IMR-90 (cell line): ENCODE measurements at regions not wholly inside any gene's neighbourhood (a gene's known extent, or its start where the extent isn't known, plus 50 kb on each side); places are given as distances from the start of the nearest gene placed in this dataset.

Source experiments
- ATAC-seq: fragments of 200-7000 bp; cut with Tn5 transposase; 2 replicates; pipeline ENCODE4 v1.9.1; 2020; ENCODE audit warnings: low read depth, mild to moderate bottlenecking, moderate library complexity
- BruUV-seq: library from RNA; stranded (reverse); fragments of 400-500 nt; replicated peaks from 2 replicates; lab custom pipeline; 2021; lab: Mats Ljungman, UMichigan
- CTCF ChIA-PET: fragments of 300-600 bp; formaldehyde crosslinking; extraction: SDS; loops from one replicate; lab custom pipeline; 2021; ENCODE audit warnings: antibody characterized with exemption; lab: Yijun Ruan, JAX
- POLR2A ChIA-PET: fragments of 300-600 bp; sonication (Branson Sonifier 250); formaldehyde crosslinking; loops from one replicate; lab custom pipeline; 2022; ENCODE audit warnings: antibody characterized with exemption; ENCODE audit not compliant: unreplicated experiment; lab: Charles Lee
- DNase-seq: peaks from one replicate; pipeline ENCODE4 v3.0.0; 2013
- H2AFZ ChIP-seq: replicated peaks from 2 replicates; pipeline ENCODE3; 2013; ENCODE audit warnings: low read length, mild to moderate bottlenecking; ENCODE audit not compliant: poor library complexity
- H2AK5ac ChIP-seq: 2 replicates; pipeline ENCODE4 v1.6.1; 2013; ENCODE audit warnings: low read depth, low read length, inconsistent platforms
- H2AK9ac ChIP-seq: replicated peaks from 2 replicates; pipeline ENCODE3; 2013; ENCODE audit warnings: mild to moderate bottlenecking, low read depth, low read length, moderate library complexity; ENCODE audit not compliant: poor library complexity
- H2BK120ac ChIP-seq: 2 replicates; pipeline ENCODE4 v1.6.1; 2013; ENCODE audit warnings: low read depth, low read length, inconsistent platforms
- H2BK15ac ChIP-seq: 3 replicates; pipeline ENCODE4 v1.6.1; 2013; ENCODE audit warnings: low read depth, low read length, inconsistent platforms
- H2BK20ac ChIP-seq: 2 replicates; pipeline ENCODE4 v1.6.1; 2013; ENCODE audit warnings: low read depth, mild to moderate bottlenecking, inconsistent platforms, low read length, moderate library complexity
- H2BK5ac ChIP-seq: 2 replicates; pipeline ENCODE4 v1.6.1; 2013; ENCODE audit warnings: mild to moderate bottlenecking, low read depth, low read length, inconsistent platforms; ENCODE audit not compliant: poor library complexity, severe bottlenecking
- H3K14ac ChIP-seq: replicated peaks from 2 replicates; pipeline ENCODE4 v1.6.1; 2013; ENCODE audit warnings: low read depth, low read length, inconsistent platforms
- H3K18ac ChIP-seq: 2 replicates; pipeline ENCODE4 v1.6.1; 2013; ENCODE audit warnings: low read depth, low read length, control low read depth
- H3K23ac ChIP-seq: 2 replicates; pipeline ENCODE4 v1.6.1; 2013; ENCODE audit warnings: low read depth, low read length, inconsistent platforms
- H3K27ac ChIP-seq: 2 replicates; pipeline ENCODE4 v1.5.1; 2013; ENCODE audit warnings: mild to moderate bottlenecking, control low read depth, low read length; ENCODE audit not compliant: insufficient read depth
- H3K27me3 ChIP-seq: 2 replicates; pipeline ENCODE4 v1.6.1; 2013; ENCODE audit warnings: low read length; ENCODE audit not compliant: control insufficient read depth, insufficient read depth
- H3K36me3 ChIP-seq: 2 replicates; pipeline ENCODE4 v1.6.1; 2013; ENCODE audit warnings: low read length, mixed read lengths; ENCODE audit not compliant: control insufficient read depth, insufficient read depth
- H3K4ac ChIP-seq: 2 replicates; pipeline ENCODE4 v1.6.1; 2013; ENCODE audit warnings: low read depth, low read length, inconsistent platforms
- H3K4me1 ChIP-seq: 2 replicates; pipeline ENCODE4 v1.6.1; 2013; ENCODE audit warnings: low read length, mixed read lengths; ENCODE audit not compliant: control insufficient read depth, insufficient read depth
- H3K4me2 ChIP-seq: 2 replicates; pipeline ENCODE4 v1.6.1; 2013; ENCODE audit warnings: low read depth, mild to moderate bottlenecking, control low read depth, low read length, moderate library complexity
- H3K4me3 ChIP-seq: 2 replicates; pipeline ENCODE4 v1.5.1; 2013; ENCODE audit warnings: low read depth, mild to moderate bottlenecking, control low read depth, low read length, moderate library complexity; ENCODE audit not compliant: insufficient read depth
- H3K56ac ChIP-seq: 2 replicates; pipeline ENCODE4 v1.6.1; 2013; ENCODE audit warnings: low read length, inconsistent platforms; ENCODE audit not compliant: insufficient read depth; ENCODE audit errors: extremely low read depth
- H3K79me1 ChIP-seq, 2 experiments: 2 replicates each; pipeline ENCODE4 v1.6.1; 2013; ENCODE audit warnings: low read length in 2 of 2, inconsistent platforms in 1 of 2, low read depth in 1 of 2
- H3K9ac ChIP-seq: 2 replicates; pipeline ENCODE4 v1.6.1; 2013; ENCODE audit warnings: low read depth, low read length, control low read depth
- H3K9me1 ChIP-seq: 2 replicates; pipeline ENCODE4 v1.6.1; 2013; ENCODE audit warnings: low read length, inconsistent platforms; ENCODE audit not compliant: insufficient read depth
- H3K9me3 ChIP-seq: 2 replicates; pipeline ENCODE4 v1.6.1; 2013; ENCODE audit warnings: low read length; ENCODE audit not compliant: control insufficient read depth, insufficient read depth
- H4K20me1 ChIP-seq: 2 replicates; pipeline ENCODE4 v1.6.1; 2013; ENCODE audit warnings: low read length, inconsistent platforms; ENCODE audit not compliant: insufficient read depth
- H4K5ac ChIP-seq: 2 replicates; pipeline ENCODE4 v1.6.1; 2013; ENCODE audit warnings: mild to moderate bottlenecking, low read depth, low read length, control low read depth
- H4K8ac ChIP-seq, 2 experiments: 2 replicates each; pipeline ENCODE4 v1.6.1; 2013; ENCODE audit warnings: low read depth in 2 of 2, low read length in 2 of 2, control low read depth in 1 of 2, inconsistent platforms in 1 of 2
- H4K91ac ChIP-seq: 2 replicates; pipeline ENCODE4 v1.6.1; 2013; ENCODE audit warnings: low read depth, low read length, inconsistent platforms; ENCODE audit not compliant: insufficient read depth
- BHLHE40 ChIP-seq: fragments of 150-350 bp; IDR thresholded peaks from 2 replicates; pipeline ENCODE4 v1.6.1; 2016; ENCODE audit warnings: mild to moderate bottlenecking, low read depth, low read length
- FOS ChIP-seq: fragments of 150-350 bp; IDR thresholded peaks from 2 replicates; pipeline ENCODE4 v1.6.1; 2016; ENCODE audit warnings: low read depth, low read length
- NFE2L2 ChIP-seq: fragments of 150-350 bp; IDR thresholded peaks from 2 replicates; pipeline ENCODE4 v1.6.1; 2016; ENCODE audit warnings: low read depth, mild to moderate bottlenecking, low read length
- RAD21 ChIP-seq: IDR thresholded peaks from 2 replicates; pipeline ENCODE4 v1.6.1; 2012; ENCODE audit warnings: low read length, improper control_type of control experiment
- USF2 ChIP-seq: fragments of 150-350 bp; IDR thresholded peaks from 2 replicates; pipeline ENCODE4 v1.6.1; 2017; ENCODE audit warnings: mild to moderate bottlenecking, antibody characterized with exemption, low read length, low read depth
- WGBS, 2 experiments: methylation state at CpG; one replicate each; pipeline versions ENCODE4 v1.1.5 to v1.1.7; 2013; ENCODE audit warnings: missing lambda C conversion rate in 2 of 2; ENCODE audit not compliant: insufficient read length in 1 of 2; ENCODE audit errors: extremely low coverage in 2 of 2; 5-methylcytosine and 5-hydroxymethylcytosine counted together
- dilution Hi-C: fragments of 300-500 bp; cut with HindIII; formaldehyde crosslinking; loops from one replicate; pipeline ENCODE4 v1.14.3; 2018; ENCODE audit warnings: low sequenced_read_pairs; ENCODE audit not compliant: unreplicated experiment
- in situ Hi-C: fragments of 300-500 bp; cut with MboI; formaldehyde crosslinking; loops from 3 replicates; pipeline ENCODE4 v1.14.3; 2019; ENCODE audit warnings: low sequenced_read_pairs, inconsistent platforms, mixed read lengths
- intact Hi-C: fragments of 100-400 bp; cut with micrococcal nuclease; formaldehyde crosslinking; loops from 2 replicates; pipeline ENCODE4 v1.10.0; 2022

- Histone ChIP-seq H2BK20ac (no peak overlapping the region), H3K23ac (no peak overlapping the region), H2BK120ac (no peak overlapping the region), H2BK5ac (no peak overlapping the region), H3K4me2 (no peak overlapping the region), H2BK15ac (no peak overlapping the region), H4K5ac (no peak overlapping the region), H3K4ac (no peak overlapping the region), H3K36me3 (no peaks in the 10 kb centered on the region), H2AK5ac (no peak overlapping the region), H3K9ac (no peak overlapping the region), H3K9me3 (no peaks in the 10 kb centered on the region), H4K8ac (no peak overlapping the region), H3K14ac (no peak overlapping the region), H3K9me1 (no peaks in the 10 kb centered on the region), H2AK9ac (no peak overlapping the region), H3K27ac (no peak overlapping the region), H4K20me1 (no peaks in the 10 kb centered on the region), H3K18ac (no peak overlapping the region), H2AFZ (no peak overlapping the region), H3K27me3 (no peaks in the 10 kb centered on the region), H3K4me3 (no peak overlapping the region), H4K91ac (no peak overlapping the region), H3K79me1 (no peaks in the 10 kb centered on the region), H3K56ac (no peak overlapping the region), H3K4me1 (peaks cover 6% of the 10 kb centered on the region)
- BruUV-seq = no TSS peak
- TF ChIP-seq RAD21 = no peak
- no peak for TF ChIP-seq BHLHE40
- TF ChIP-seq FOS = no peak
- TF ChIP-seq NFE2L2 = no peak
- no peak for TF ChIP-seq USF2
- ATAC-seq (no peak), DNase-seq (no peak)
- dilution Hi-C loops (no loop called here), in situ Hi-C loops (no loop called here), intact Hi-C loops (no loop called here)
- ChIA-PET CTCF (no interaction called here), POLR2A (no interaction called here)
- WGBS, 2 experiments = no CpG with 5 or more reads among the region's 1 CpG
Measured at GRCh38 chr5:123914333-123914732, 402.4 kb downstream of the CSNK1G3 start.
